CD4-positive, alpha-beta memory T cell (primary cell): ENCODE measurements at regions not wholly inside any gene's neighbourhood (a gene's known extent, or its start where the extent isn't known, plus 50 kb on each side); places are given as distances from the start of the nearest gene placed in this dataset.

ENCODE experiments used
- CTCF ChIA-PET: fragments of 350-600 bp; sonication (Branson Sonifier 250); formaldehyde crosslinking; loops from one replicate; lab custom pipeline; 2021; ENCODE audit warnings: inconsistent platforms; ENCODE audit not compliant: partially characterized antibody; lab: Charles Lee
- POLR2A ChIA-PET: fragments of 350-600 bp; sonication (Branson Sonifier 250); formaldehyde crosslinking; loops from one replicate; lab custom pipeline; 2021; ENCODE audit not compliant: partially characterized antibody; lab: Charles Lee
- DNase-seq, 5 donors: peaks; one replicate each; pipeline versions ENCODE4 v3.0.0 to v3.0.0-alpha.2; 2020 to 2022; ENCODE audit warnings: mixed read lengths in 1 of 5
- H3K27ac ChIP-seq: one replicate; pipeline ENCODE4 v1.7.0; 2013; ENCODE audit warnings: low read depth, low read length
- H3K27me3 ChIP-seq: 2 replicates; pipeline ENCODE4 v1.7.0; 2013; ENCODE audit warnings: mild to moderate bottlenecking, low read length, moderate library complexity; ENCODE audit not compliant: insufficient read depth
- H3K36me3 ChIP-seq: 2 replicates; pipeline ENCODE4 v1.7.0; 2013; ENCODE audit warnings: mild to moderate bottlenecking, low read length, moderate library complexity; ENCODE audit not compliant: insufficient read depth
- H3K4me1 ChIP-seq: 2 replicates; pipeline ENCODE4 v1.7.0; 2013; ENCODE audit warnings: mild to moderate bottlenecking, low read length, moderate library complexity; ENCODE audit not compliant: insufficient read depth
- H3K4me3 ChIP-seq, 2 donors: one replicate each; pipeline ENCODE4 v1.7.0; 2013; ENCODE audit warnings: low read length in 2 of 2, mild to moderate bottlenecking in 1 of 2
- H3K9me3 ChIP-seq, 2 donors: one replicate each; pipeline ENCODE4 v1.7.0; 2013; ENCODE audit warnings: low read length in 2 of 2, control low read depth in 1 of 2; ENCODE audit not compliant: control insufficient read depth in 1 of 2
- H3K27ac Mint-ChIP-seq, 7 donors: one replicate each; pipeline ENCODE4 v1.8.0; 2020 to 2021; ENCODE audit warnings: mixed read lengths in 7 of 7, mild to moderate bottlenecking in 6 of 7, inconsistent platforms in 3 of 7, moderate library complexity in 3 of 7
- H3K27me3 Mint-ChIP-seq, 2 donors: one replicate each; pipeline ENCODE4 v1.8.0; 2020 to 2021; ENCODE audit warnings: mixed read lengths in 2 of 2
- H3K36me3 Mint-ChIP-seq, 2 donors: one replicate each; pipeline ENCODE4 v1.8.0; 2020 to 2021; ENCODE audit warnings: mixed read lengths in 2 of 2, inconsistent platforms in 1 of 2, mild to moderate bottlenecking in 1 of 2
- H3K4me1 Mint-ChIP-seq, 4 donors: one replicate each; pipeline ENCODE4 v1.8.0; 2020 to 2021; ENCODE audit warnings: mixed read lengths in 4 of 4, mild to moderate bottlenecking in 1 of 4
- H3K4me3 Mint-ChIP-seq, 8 donors: one replicate each; pipeline ENCODE4 v1.8.0; 2020 to 2021; ENCODE audit warnings: mixed read lengths in 8 of 8, mild to moderate bottlenecking in 7 of 8, moderate library complexity in 6 of 8, inconsistent platforms in 3 of 8
- H3K9me3 Mint-ChIP-seq, 8 donors: one replicate each; pipeline ENCODE4 v1.8.0; 2020 to 2021; ENCODE audit warnings: mixed read lengths in 8 of 8, mild to moderate bottlenecking in 5 of 8, inconsistent platforms in 3 of 8, moderate library complexity in 1 of 8
- intact Hi-C: fragments of 100-400 bp; cut with micrococcal nuclease; formaldehyde crosslinking; loops from one replicate; pipeline ENCODE4 v1.15.1; 2023

- Mint-ChIP-seq H3K36me3 (peaks cover 57 to 74% of the 10 kb centered on the region in 2 donors), H3K4me1 (peaks cover 3 to 18% (median 9%) of the 10 kb centered on the region in 4 donors), H3K4me3 (no peak overlapping the region), H3K27me3 (no peaks in the 10 kb centered on the region), H3K27ac (peak overlapping the region; percentile 10 to 85 (median 69)), H3K9me3 (no peaks in the 10 kb centered on the region)
- Histone ChIP-seq H3K4me3 (no peak overlapping the region), H3K27ac (no peak overlapping the region), H3K27me3 (no peaks in the 10 kb centered on the region), H3K36me3 (peaks cover 57% of the 10 kb centered on the region), H3K9me3 (no peaks in the 10 kb centered on the region), H3K4me1 (no peaks in the 10 kb centered on the region)
- POLR2A ChIA-PET = no interaction called here
- CTCF ChIA-PET = interaction anchor here (0.9 kb wide), 1 partner anchor 39 kb away, joined by 3 read pairs; no protein-coding TSS in a partner anchor
- DNase-seq = no peak
- intact Hi-C loops = loop anchor here (10.0 kb wide), 1 partner anchor 191 kb away; the partner anchor contains the start of gene UTRN
These were observed 190.3 kb downstream of the UTRN start for GRCh38 chr6:144475411-144475810.

- no peak overlapping the region for H3K4me3 Mint-ChIP-seq
- H3K36me3 Mint-ChIP-seq = peaks cover 54 to 71% of the 10 kb centered on the region in 2 donors
- H3K9me3 Mint-ChIP-seq = no peaks in the 10 kb centered on the region
- H3K4me1 Mint-ChIP-seq = peaks cover 3 to 18% (median 9%) of the 10 kb centered on the region in 4 donors
- H3K27me3 ChIP-seq = no peaks in the 10 kb centered on the region
- H3K4me1 ChIP-seq = no peaks in the 10 kb centered on the region
- H3K27me3 Mint-ChIP-seq = no peaks in the 10 kb centered on the region
- H3K27ac Mint-ChIP-seq = peak overlapping the region in 5 of 7 donors; percentile 32 to 84 (median 58)
- peaks cover 58% of the 10 kb centered on the region for H3K36me3 ChIP-seq
- no peak for DNase-seq
- no peak overlapping the region for H3K4me3 ChIP-seq
- H3K9me3 ChIP-seq = no peaks in the 10 kb centered on the region
- ChIA-PET CTCF (interaction anchor here (3.1 kb wide), 1 partner anchor 11 kb away, joined by 13 read pairs; no protein-coding TSS in a partner anchor), POLR2A (no interaction called here)
- H3K27ac ChIP-seq = no peak overlapping the region
- intact Hi-C loops = loop anchor here (10.0 kb wide), 1 partner anchor 191 kb away; the partner anchor contains the start of gene UTRN
These were observed 191.2 kb downstream of the UTRN start for GRCh38 chr6:144476286-144476685.

DNA sequence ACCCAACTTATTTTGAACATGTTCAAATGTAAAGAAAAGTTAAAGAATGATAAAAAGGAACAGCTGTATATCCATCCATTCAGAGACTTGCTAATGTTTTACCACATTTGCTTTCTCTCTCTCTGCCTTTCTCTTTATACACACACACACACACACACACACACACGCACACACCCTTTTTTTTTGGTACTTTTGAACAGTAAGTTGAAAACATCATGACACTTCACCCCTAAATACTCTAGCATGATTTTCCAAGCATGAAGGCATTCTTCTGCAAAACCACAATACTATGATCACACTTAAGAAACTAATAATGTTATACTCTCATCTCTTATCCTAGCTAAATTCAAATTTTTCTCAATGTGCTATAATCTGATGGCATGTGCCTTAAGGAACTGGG is 192.3 kb downstream of the UTRN start:
- H3K4me1 ChIP-seq = no peaks in the 10 kb centered on the region
- no peaks in the 10 kb centered on the region for H3K9me3 Mint-ChIP-seq
- intact Hi-C loops = loop anchor here (10.0 kb wide), 1 partner anchor 193 kb away; the partner anchor contains the start of gene UTRN
- H3K4me3 ChIP-seq = no peak overlapping the region
- CTCF ChIA-PET = interaction anchor here (3.1 kb wide), 1 partner anchor 10 kb away, joined by 13 read pairs; no protein-coding TSS in a partner anchor
- peak overlapping the region in 5 of 7 donors; percentile 1 to 63 (median 42) for H3K27ac Mint-ChIP-seq
- H3K36me3 ChIP-seq = peaks cover 50% of the 10 kb centered on the region
- no peaks in the 10 kb centered on the region for H3K9me3 ChIP-seq
- H3K4me3 Mint-ChIP-seq = no peak overlapping the region
- no peaks in the 10 kb centered on the region for H3K27me3 Mint-ChIP-seq
- no peaks in the 10 kb centered on the region for H3K27me3 ChIP-seq
- no peak overlapping the region for H3K27ac ChIP-seq
- peaks cover 0 to 10% (median 6%) of the 10 kb centered on the region in 4 donors for H3K4me1 Mint-ChIP-seq
- POLR2A ChIA-PET = no interaction called here
- DNase-seq = no peak
- peaks cover 49 to 66% of the 10 kb centered on the region in 2 donors for H3K36me3 Mint-ChIP-seq

DNA sequence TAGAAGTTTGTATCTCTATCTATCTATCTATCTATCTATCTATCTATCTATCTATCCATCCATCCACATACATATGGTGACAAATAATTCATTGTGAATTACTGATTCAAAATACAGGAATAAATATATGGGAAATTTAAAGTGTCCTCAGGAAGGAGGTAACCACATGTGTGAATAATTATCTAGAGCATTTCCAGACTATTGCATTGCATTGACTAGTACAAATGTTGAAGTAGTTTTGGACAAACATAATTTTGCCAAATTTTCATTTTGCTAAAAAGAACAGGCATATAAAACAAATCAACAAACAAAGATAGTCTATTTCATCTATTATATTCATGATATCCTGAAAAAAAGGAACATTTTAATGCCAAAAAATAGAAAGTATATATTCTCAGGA is 192.7 kb downstream of the UTRN start:
- Histone ChIP-seq H3K27me3 (no peaks in the 10 kb centered on the region), H3K27ac (no peak overlapping the region), H3K4me3 (no peak overlapping the region), H3K36me3 (peaks cover 54% of the 10 kb centered on the region), H3K4me1 (no peaks in the 10 kb centered on the region), H3K9me3 (no peaks in the 10 kb centered on the region)
- no peak overlapping the region for H3K4me3 Mint-ChIP-seq
- H3K27me3 Mint-ChIP-seq = no peaks in the 10 kb centered on the region
- ChIA-PET POLR2A (interaction anchor here (0.9 kb wide), 1 partner anchor 9 kb away, joined by 3 read pairs; no protein-coding TSS in a partner anchor), CTCF (interaction anchor here (1.6 to 3.1 kb wide), 2 partner anchors 10 to 261 kb away, joined by 4 to 13 read pairs; no protein-coding TSS in a partner anchor)
- DNase-seq = no peak
- H3K36me3 Mint-ChIP-seq = peaks cover 52 to 68% of the 10 kb centered on the region in 2 donors
- H3K9me3 Mint-ChIP-seq = no peaks in the 10 kb centered on the region
- intact Hi-C loops = loop anchor here (10.0 kb wide), 1 partner anchor 193 kb away; the partner anchor contains the start of gene UTRN
- H3K4me1 Mint-ChIP-seq = peaks cover 0 to 13% (median 6%) of the 10 kb centered on the region in 4 donors
- peak overlapping the region in 3 of 7 donors; percentile 1 to 58 (median 42) for H3K27ac Mint-ChIP-seq

DNA sequence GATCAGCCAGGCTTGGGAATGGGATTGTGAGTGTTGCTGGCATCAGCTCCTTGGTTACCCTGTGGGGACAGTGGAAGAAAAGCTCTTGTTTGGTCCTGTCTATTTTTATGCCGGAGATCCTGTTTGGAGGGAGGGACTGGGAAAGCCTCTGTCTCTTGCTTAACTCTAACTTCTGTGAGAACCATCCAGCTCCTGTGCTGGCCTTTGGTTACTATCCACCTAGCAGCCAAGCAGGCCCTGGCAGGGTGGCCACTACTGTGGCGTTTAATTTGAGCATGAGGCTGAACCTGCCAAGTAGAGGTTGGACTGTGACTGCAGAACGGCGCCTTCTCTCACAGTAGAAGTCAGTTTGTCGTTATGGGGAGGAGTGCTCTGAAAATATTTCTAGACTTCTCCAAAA is 193.3 kb downstream of the UTRN start:
- ChIA-PET CTCF (interaction anchor here (1.6 to 3.1 kb wide), 2 partner anchors 9 to 262 kb away, joined by 4 to 13 read pairs; no protein-coding TSS in a partner anchor), POLR2A (interaction anchor here (0.9 kb wide), 1 partner anchor 10 kb away, joined by 3 read pairs; no protein-coding TSS in a partner anchor)
- Mint-ChIP-seq H3K9me3 (no peaks in the 10 kb centered on the region), H3K27ac (peak overlapping the region in 5 of 7 donors; percentile 15 to 88 (median 62)), H3K4me1 (peaks cover 0 to 15% (median 6%) of the 10 kb centered on the region in 4 donors), H3K27me3 (no peaks in the 10 kb centered on the region), H3K4me3 (no peak overlapping the region), H3K36me3 (peaks cover 54 to 69% of the 10 kb centered on the region in 2 donors)
- no peaks in the 10 kb centered on the region for H3K27me3 ChIP-seq
- H3K4me1 ChIP-seq = no peaks in the 10 kb centered on the region
- peaks cover 53% of the 10 kb centered on the region for H3K36me3 ChIP-seq
- no peak for DNase-seq
- no peaks in the 10 kb centered on the region for H3K9me3 ChIP-seq
- H3K27ac ChIP-seq = no peak overlapping the region
- intact Hi-C loops = loop anchor here (10.0 kb wide), 1 partner anchor 194 kb away; the partner anchor contains the start of gene UTRN
- no peak overlapping the region for H3K4me3 ChIP-seq

GRCh38 chr6:144479991-144480390 is 194.9 kb downstream of the UTRN start:
- no peak overlapping the region for H3K4me3 Mint-ChIP-seq
- ChIA-PET CTCF (interaction anchor here (0.7 to 4.3 kb wide), 15 partner anchors 9 to 381 kb away, joined by 3 to 20 read pairs (median 4); no protein-coding TSS in a partner anchor), POLR2A (interaction anchor here (1.4 kb wide), 1 partner anchor 292 kb away, joined by 3 read pairs; no protein-coding TSS in a partner anchor)
- H3K27me3 Mint-ChIP-seq = no peaks in the 10 kb centered on the region
- H3K9me3 Mint-ChIP-seq = no peaks in the 10 kb centered on the region
- Histone ChIP-seq H3K4me1 (no peaks in the 10 kb centered on the region), H3K27me3 (no peaks in the 10 kb centered on the region), H3K9me3 (no peaks in the 10 kb centered on the region), H3K36me3 (peaks cover 38% of the 10 kb centered on the region), H3K27ac (no peak overlapping the region), H3K4me3 (no peak overlapping the region)
- peaks cover 0 to 14% (median 5%) of the 10 kb centered on the region in 4 donors for H3K4me1 Mint-ChIP-seq
- intact Hi-C loops = loop anchor here (5.0 to 10.0 kb wide), 3 partner anchors 128 to 195 kb away; partner anchors contain the start of gene UTRN
- H3K36me3 Mint-ChIP-seq = peaks cover 47 to 63% of the 10 kb centered on the region in 2 donors
- DNase-seq = no peak
- peak overlapping the region in 4 of 7 donors; percentile 1 to 61 (median 37) for H3K27ac Mint-ChIP-seq

DNA sequence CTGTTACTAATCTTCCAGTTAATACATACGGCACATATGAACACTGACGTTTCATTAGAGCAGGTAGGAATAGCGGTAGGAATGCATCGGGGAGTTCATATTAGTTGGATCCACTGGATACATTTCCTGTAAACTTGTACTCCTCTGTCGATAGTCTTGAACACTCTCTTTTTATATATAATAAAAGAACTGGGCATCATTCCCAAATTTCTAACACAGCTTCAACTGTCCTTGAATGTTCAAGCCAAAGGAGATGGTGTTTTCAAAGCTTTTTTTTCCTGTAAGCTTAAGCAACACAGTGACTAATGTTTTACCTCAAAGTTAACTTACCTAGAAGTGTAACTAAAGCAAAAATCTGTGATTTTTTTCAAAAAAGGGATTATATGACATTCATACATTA is 195.3 kb downstream of the UTRN start:
- Histone ChIP-seq H3K36me3 (peaks cover 38% of the 10 kb centered on the region), H3K4me1 (no peaks in the 10 kb centered on the region), H3K27me3 (no peaks in the 10 kb centered on the region), H3K9me3 (no peaks in the 10 kb centered on the region), H3K4me3 (no peak overlapping the region), H3K27ac (no peak overlapping the region)
- intact Hi-C loops = loop anchor here (5.0 kb wide), 2 partner anchors 128 to 148 kb away; no protein-coding TSS in a partner anchor
- Mint-ChIP-seq H3K4me3 (no peak overlapping the region), H3K27ac (no peak overlapping the region), H3K9me3 (no peaks in the 10 kb centered on the region), H3K4me1 (peaks cover 0 to 12% (median 3%) of the 10 kb centered on the region in 4 donors), H3K36me3 (peaks cover 47 to 64% of the 10 kb centered on the region in 2 donors), H3K27me3 (no peaks in the 10 kb centered on the region)
- DNase-seq = no peak
- CTCF ChIA-PET = interaction anchor here (0.8 to 4.3 kb wide), 19 partner anchors 8 to 381 kb away, joined by 3 to 29 read pairs (median 5); no protein-coding TSS in a partner anchor
- POLR2A ChIA-PET = interaction anchor here (1.4 kb wide), 1 partner anchor 292 kb away, joined by 3 read pairs; no protein-coding TSS in a partner anchor
